HepG2 (cell line): ENCODE measurements at regions not wholly inside any gene's neighbourhood (a gene's known extent, or its start where the extent isn't known, plus 50 kb on each side); places are given as distances from the start of the nearest gene placed in this dataset.

Source experiments
- ATAC-seq: fragments of 200-7000 bp; cut with Tn5 transposase; 3 replicates; pipeline ENCODE4 v1.9.1; 2020; ENCODE audit warnings: mild to moderate bottlenecking, moderate library complexity
- BruUV-seq: library from RNA; stranded (reverse); fragments of 400-500 nt; replicated peaks from 2 replicates; lab custom pipeline; 2021; lab: Mats Ljungman, UMichigan
- CTCF ChIA-PET: fragments of 300-600 bp; formaldehyde crosslinking; extraction: SDS; loops from one replicate; lab custom pipeline; 2021; ENCODE audit warnings: low total read pairs, inconsistent platforms, low intra/inter-chr PET ratio; lab: Yijun Ruan, JAX
- POLR2A ChIA-PET: fragments of 350-600 bp; sonication (Branson Sonifier 250); formaldehyde crosslinking; loops from one replicate; lab custom pipeline; 2020; ENCODE audit warnings: antibody characterized with exemption, inconsistent platforms; lab: Yijun Ruan, JAX
- DNase-seq: peaks from one replicate; pipeline ENCODE4 v3.0.0-alpha.2; 2015; ENCODE audit warnings: low spot score
- FAIRE-seq: peaks from 3 replicates; lab custom pipeline; 2011; peaks lifted over from hg19 to GRCh38; lab: Jason Lieb, UNC
- H2AFZ ChIP-seq: one replicate; pipeline ENCODE4 v1.6.1; 2011; ENCODE audit warnings: low read length, inconsistent platforms
- H3K27ac ChIP-seq: fragments of 300-600 bp; 3 replicates; pipeline ENCODE4 v1.8.0; 2011; ENCODE audit warnings: mixed run types, mild to moderate bottlenecking, mixed read lengths, low read length, inconsistent platforms; ENCODE audit not compliant: insufficient read depth; ENCODE audit errors: extremely low read length
- H3K27me3 ChIP-seq, 2 experiments: fragments of 200-600 bp in 1 of 2; 2 replicates in 1 of 2; 3 replicates in 1 of 2; pipeline versions ENCODE4 v1.6.0 to v1.8.0; 2011; ENCODE audit warnings: low read length in 2 of 2, mild to moderate bottlenecking in 2 of 2, moderate library complexity in 2 of 2, inconsistent platforms in 1 of 2; ENCODE audit not compliant: insufficient read depth in 2 of 2, control insufficient read depth in 1 of 2
- H3K36me3 ChIP-seq, 2 experiments: fragments of 200-600 bp in 1 of 2; replicated peaks in 1 of 2; 2 replicates in 1 of 2; 3 replicates in 1 of 2; pipeline versions ENCODE4 v1.5.1 to v1.8.0; 2011; ENCODE audit warnings: low read length in 2 of 2, inconsistent platforms in 1 of 2; ENCODE audit not compliant: insufficient read depth in 2 of 2, control insufficient read depth in 1 of 2
- H3K4me1 ChIP-seq: 2 replicates; pipeline ENCODE4 v1.5.1; 2012; ENCODE audit warnings: low read length, inconsistent platforms; ENCODE audit not compliant: insufficient read depth
- H3K4me2 ChIP-seq: 2 replicates; pipeline ENCODE4 v1.6.0; 2011; ENCODE audit warnings: low read depth, low read length, inconsistent platforms
- H3K4me3 ChIP-seq, 3 experiments: fragments of 200-600 bp in 1 of 3; sonication (generic), shearing (Covaris generic) in 1 of 3; replicated peaks in 1 of 3; 2 replicates each; pipeline ENCODE4 v1.5.1; 2011 to 2016; ENCODE audit warnings: low read length in 3 of 3, inconsistent platforms in 2 of 3, low read depth in 2 of 3, mild to moderate bottlenecking in 2 of 3, control low read depth in 1 of 3, mixed read lengths in 1 of 3; ENCODE audit not compliant: insufficient read depth in 1 of 3
- H3K79me2 ChIP-seq: one replicate; pipeline ENCODE4 v1.6.1; 2011; ENCODE audit warnings: low read length, inconsistent platforms; ENCODE audit not compliant: insufficient read depth
- H3K9ac ChIP-seq: 2 replicates; pipeline ENCODE4 v1.6.0; 2011; ENCODE audit warnings: mild to moderate bottlenecking, low read depth, low read length, inconsistent platforms; ENCODE audit not compliant: insufficient read depth
- H3K9me3 ChIP-seq: 2 replicates; pipeline ENCODE4 v1.5.1; 2012; ENCODE audit warnings: mild to moderate bottlenecking, low read length
- H4K20me1 ChIP-seq: 2 replicates; pipeline ENCODE4 v1.6.0; 2011; ENCODE audit warnings: inconsistent platforms, mild to moderate bottlenecking, low read length, moderate library complexity; ENCODE audit not compliant: insufficient read depth
- CCAR2 ChIP-seq: fragments of 200-400 bp; formaldehyde crosslinking; optimal IDR thresholded peaks from 2 replicates; pipeline ENCODE3; 2018; ENCODE audit warnings: low read depth, mild to moderate bottlenecking, low read length, moderate library complexity
- CTCF ChIP-seq: sonication (generic); formaldehyde crosslinking; IDR thresholded peaks from 2 replicates; pipeline ENCODE4 v1.5.0; 2020; ENCODE audit warnings: mild to moderate bottlenecking, missing genetic modification reagents, moderate library complexity
- ETS1 ChIP-seq: sonication (generic); formaldehyde crosslinking; IDR thresholded peaks from 2 replicates; pipeline ENCODE4 v1.4.0; 2020; ENCODE audit warnings: missing genetic modification reagents
- GABPA ChIP-seq, 2 experiments: IDR thresholded peaks; 2 replicates each; pipeline ENCODE4 v1.6.1; 2011 to 2016; ENCODE audit warnings: low read depth in 2 of 2, low read length in 1 of 2, missing biosample characterization in 1 of 2, missing genetic modification characterization in 1 of 2
- JUND ChIP-seq: sonication (generic); formaldehyde crosslinking; IDR thresholded peaks from 2 replicates; pipeline ENCODE4 v1.8.0; 2022; ENCODE audit warnings: mild to moderate bottlenecking, missing genetic modification reagents
- KDM5B ChIP-seq: sonication (generic); formaldehyde crosslinking; IDR thresholded peaks from 2 replicates; pipeline ENCODE4 v1.4.0; 2020; ENCODE audit warnings: missing genetic modification reagents, mild to moderate bottlenecking, borderline replicate concordance
- LCORL ChIP-seq, 2 experiments: fragments of 450-650 bp in 1 of 2; sonication (generic) in 1 of 2; formaldehyde crosslinking in 1 of 2; IDR thresholded peaks; 2 replicates each; pipeline versions ENCODE4 v1.5.0 to v1.6.1; 2017 to 2020; ENCODE audit warnings: antibody characterized with exemption in 1 of 2, missing genetic modification reagents in 1 of 2
- MAX ChIP-seq: IDR thresholded peaks from 2 replicates; pipeline ENCODE4 v1.6.1; 2012; ENCODE audit warnings: inconsistent platforms
- MTERF4 ChIP-seq: sonication (generic); formaldehyde crosslinking; IDR thresholded peaks from 2 replicates; pipeline ENCODE4 v1.8.0; 2023; ENCODE audit warnings: mild to moderate bottlenecking, missing genetic modification reagents
- NCOA5 ChIP-seq: sonication (generic); formaldehyde crosslinking; IDR thresholded peaks from 2 replicates; pipeline ENCODE4 v1.4.0; 2020; ENCODE audit warnings: missing genetic modification reagents
- RARA ChIP-seq: IDR thresholded peaks from 2 replicates; pipeline ENCODE4 v1.6.1; 2016; ENCODE audit warnings: missing genetic modification reagents, missing compliant biosample characterization
- SP1 ChIP-seq, 2 experiments: fragments of 450-650 bp in 1 of 2; sonication (generic) in 1 of 2; formaldehyde crosslinking in 1 of 2; IDR thresholded peaks; 2 replicates each; pipeline versions ENCODE4 v1.4.0 to v1.6.1; 2016 to 2020; ENCODE audit warnings: missing genetic modification reagents in 1 of 2
- STAG1 ChIP-seq: sonication (generic); formaldehyde crosslinking; IDR thresholded peaks from 2 replicates; pipeline ENCODE4 v1.4.0; 2020; ENCODE audit warnings: missing genetic modification reagents
- TBX2 ChIP-seq: sonication (generic); formaldehyde crosslinking; IDR thresholded peaks from 2 replicates; pipeline ENCODE4 v1.5.0; 2020; ENCODE audit warnings: missing genetic modification reagents, mild to moderate bottlenecking, borderline replicate concordance
- ZBTB46 ChIP-seq: sonication (generic); formaldehyde crosslinking; IDR thresholded peaks from 2 replicates; pipeline ENCODE4 v1.4.0; 2020; ENCODE audit warnings: mild to moderate bottlenecking, missing genetic modification reagents, borderline replicate concordance
- ZNF143 ChIP-seq: sonication (generic); formaldehyde crosslinking; IDR thresholded peaks from 2 replicates; pipeline ENCODE4 v1.4.0; 2020; ENCODE audit warnings: missing genetic modification reagents
- ZNF678 ChIP-seq: sonication (generic); formaldehyde crosslinking; IDR thresholded peaks from 2 replicates; pipeline ENCODE4 v1.4.0; 2020; ENCODE audit warnings: mild to moderate bottlenecking, missing genetic modification reagents
- WGBS: methylation state at CpG from one replicate; pipeline ENCODE4 v1.1.6; 2017; ENCODE audit warnings: low lambda C conversion rate; 5-methylcytosine and 5-hydroxymethylcytosine counted together
- in situ Hi-C: cut with HindIII; loops from 2 replicates; pipeline ENCODE4 v1.10.0; 2017; ENCODE audit warnings: low pct_unique_long_range_greater_than_20kb; ENCODE audit not compliant: extremely low pct_ligation_motif_present
- intact Hi-C: fragments of 100-400 bp; cut with micrococcal nuclease; formaldehyde crosslinking; loops from one replicate; pipeline ENCODE4 v1.10.0; 2022; ENCODE audit not compliant: unreplicated experiment

- TF ChIP-seq JUND (CRISPR knock-in tag) = no peak
- no peak for TF ChIP-seq LCORL (IDR thresholded peaks at IDR 0.05)
- no peak for TF ChIP-seq LCORL (CRISPR knock-in tag; IDR thresholded peaks at IDR 0.05)
- TF ChIP-seq ZNF678 (CRISPR knock-in tag) = no peak
- TF ChIP-seq ZBTB46 (CRISPR knock-in tag) = no peak
- no peak for TF ChIP-seq TBX2 (CRISPR knock-in tag)
Observed at GRCh38 chr21:39097335-39097861, 85.9 kb downstream of the PSMG1 start (continued).

GRCh38 chr21:39096754-39097153, 86.5 kb downstream of the PSMG1 start:
- CTCF ChIA-PET = no interaction called here
- Histone ChIP-seq H3K36me3 (no peaks in the 10 kb centered on the region), H3K27ac (peak overlapping the region; percentile 100), H3K9ac (no peak overlapping the region), H3K79me2 (no peaks in the 10 kb centered on the region), H3K9me3 (peaks cover 4% of the 10 kb centered on the region; the same call in 1 of the 2 replicates), H3K27me3 (no peaks in the 10 kb centered on the region), H3K4me2 (no peak overlapping the region), H2AFZ (no peak overlapping the region), H4K20me1 (no peaks in the 10 kb centered on the region), H3K4me3 (no peak overlapping the region), H3K4me1 (peaks cover 81% of the 10 kb centered on the region)
- DNase-seq (no peak), ATAC-seq (no peak), FAIRE-seq (no peak)
- intact Hi-C loops = no loop called here
- WGBS = 77% methylated on average over 5 of the region's 8 CpGs
- BruUV-seq = no TSS peak
- in situ Hi-C loops = no loop called here
- TF ChIP-seq CCAR2 (no peak), ETS1 (CRISPR knock-in tag) (no peak), KDM5B (CRISPR knock-in tag) (0 out of 2 replicates have a peak, but pooled peaks have one; percentile 25), CTCF (CRISPR knock-in tag) (peak; percentile 45), ZNF143 (CRISPR knock-in tag) (no peak), GABPA (IDR thresholded peaks at IDR 0.05; ENCODE audit: low read depth, low read length) (no peak), GABPA (CRISPR knock-in tag; IDR thresholded peaks at IDR 0.05; ENCODE audit: low read depth) (no peak), STAG1 (peak; percentile 26), NCOA5 (CRISPR knock-in tag) (no peak), SP1 (IDR thresholded peaks at IDR 0.05) (no peak), SP1 (CRISPR knock-in tag; IDR thresholded peaks at IDR 0.05) (0 out of 2 replicates have a peak, but pooled peaks have one; percentile 28), RARA (no peak), MTERF4 (CRISPR knock-in tag) (no peak), MAX (0 out of 2 replicates have a peak, but pooled peaks have one; percentile 7)
- POLR2A ChIA-PET = interaction anchor here (1.8 kb wide), 1 partner anchor 87 kb away, joined by 4 read pairs; no protein-coding TSS in a partner anchor
